ENCODE measurements at regions not wholly inside any gene's neighbourhood (a gene's known extent, or its start where the extent isn't known, plus 50 kb on each side); places are given as distances from the start of the nearest gene placed in this dataset.

- no peak for TF ChIP-seq EZH2 (IDR thresholded peaks at IDR 0.05)
- TF ChIP-seq POLR2AphosphoS5 (IDR thresholded peaks at IDR 0.05; ENCODE audit: borderline replicate concordance, low read depth, low read length): no peak
- TF ChIP-seq FOXP2 (optimal IDR thresholded peaks at IDR 0.05; ENCODE audit: control extremely low read depth, extremely low read length, insufficient read depth): no peak
Observed at GRCh38 chr13:104318121-104318520, 1251.9 kb upstream of the SLC10A2 start.

All from SK-N-MC (cell line).